C4-2B (cell line): ENCODE measurements at regions not wholly inside any gene's neighbourhood (a gene's known extent, or its start where the extent isn't known, plus 50 kb on each side); places are given as distances from the start of the nearest gene placed in this dataset.

ENCODE experiments used
- CTCF ChIP-seq: fragments of 450-650 bp; conservative IDR thresholded peaks from 2 replicates; pipeline ENCODE4 v1.5.1; 2017; ENCODE audit warnings: mild to moderate bottlenecking
- ZFX ChIP-seq: fragments of 450-650 bp; IDR thresholded peaks from 2 replicates; pipeline ENCODE4 v1.6.1; 2017

GRCh38 chr14:38556252-38556651 is 300.4 kb upstream of the CLEC14A start:
- TF ChIP-seq CTCF (no peak), ZFX (no peak)
